LNCaP clone FGC (cell line): ENCODE measurements at regions not wholly inside any gene's neighbourhood (a gene's known extent, or its start where the extent isn't known, plus 50 kb on each side); places are given as distances from the start of the nearest gene placed in this dataset.
A peak's percentile ranks its signal among the peaks of the same experiment; 100 is the strongest.
"Not testable (repeated sequence)": the region's sequence is repeated elsewhere in the genome, so short reads cannot be mapped to it uniquely, and the experiment has no call there.

Experiments
- DNase-seq: peaks from one replicate; pipeline ENCODE4 v3.0.0-alpha.2; 2011; ENCODE audit warnings: low read depth
- H3K4me3 ChIP-seq: 2 replicates; pipeline ENCODE4 v1.5.1; 2011; ENCODE audit warnings: mild to moderate bottlenecking, low read depth, low read length, control low read depth
- CTCF ChIP-seq: IDR thresholded peaks from 2 replicates; pipeline ENCODE4 v1.5.1; 2012; ENCODE audit warnings: mild to moderate bottlenecking; ENCODE audit not compliant: control insufficient read depth, insufficient read depth; ENCODE audit errors: extremely low read depth

GRCh38 chrX:67094061-67094460 is 449.8 kb upstream of the AR start:
- H3K4me3 ChIP-seq: no peak overlapping the region
- TF ChIP-seq CTCF: no peak
- DNase-seq: no peak

GRCh38 chrX:67050760-67051159 is 411.9 kb upstream of the EDA2R start:
- H3K4me3 ChIP-seq: no peak overlapping the region
- no peak for TF ChIP-seq CTCF
- DNase-seq: no peak

GRCh38 chrX:67044866-67045265 is 406.0 kb upstream of the EDA2R start:
- no peak for DNase-seq
- no peak overlapping the region for H3K4me3 ChIP-seq
- TF ChIP-seq CTCF: no peak

GRCh38 chrX:67044029-67044653 is 405.3 kb upstream of the EDA2R start:
- H3K4me3 ChIP-seq: no peak overlapping the region
- TF ChIP-seq CTCF: no peak
- DNase-seq: peak; percentile 37

- DNase-seq: no peak
- H3K4me3 ChIP-seq: no peak overlapping the region
- no peak for TF ChIP-seq CTCF
Observed at GRCh38 chrX:67004451-67004850, 365.6 kb upstream of the EDA2R start.

- H3K4me3 ChIP-seq: no peak overlapping the region
- no peak for DNase-seq
- TF ChIP-seq CTCF: no peak
Observed at GRCh38 chrX:66994729-66995128, 355.9 kb upstream of the EDA2R start.

- not testable (repeated sequence) for DNase-seq, H3K4me3 ChIP-seq
Observed at GRCh38 chrX:66992077-66992476, 353.2 kb upstream of the EDA2R start.
